GM21526 (cell line): ENCODE measurements at regions not wholly inside any gene's neighbourhood (a gene's known extent, or its start where the extent isn't known, plus 50 kb on each side); places are given as distances from the start of the nearest gene placed in this dataset.
A peak's percentile ranks its signal among the peaks of the same experiment; 100 is the strongest.

ENCODE experiments used
- ATAC-seq: cut with Tn5 transposase; IDR thresholded peaks from one replicate; pipeline ENCODE4 v1.9.1; 2021; ENCODE audit warnings: moderate library complexity; ENCODE audit not compliant: unreplicated experiment, low FRiP score

GRCh38 chr7:116083796-116084195 is 53.2 kb upstream of the TFEC start:
- no peak for ATAC-seq

- ATAC-seq: no peak
Measured at GRCh38 chr7:116086547-116087045, 56.0 kb upstream of the TFEC start.

DNA sequence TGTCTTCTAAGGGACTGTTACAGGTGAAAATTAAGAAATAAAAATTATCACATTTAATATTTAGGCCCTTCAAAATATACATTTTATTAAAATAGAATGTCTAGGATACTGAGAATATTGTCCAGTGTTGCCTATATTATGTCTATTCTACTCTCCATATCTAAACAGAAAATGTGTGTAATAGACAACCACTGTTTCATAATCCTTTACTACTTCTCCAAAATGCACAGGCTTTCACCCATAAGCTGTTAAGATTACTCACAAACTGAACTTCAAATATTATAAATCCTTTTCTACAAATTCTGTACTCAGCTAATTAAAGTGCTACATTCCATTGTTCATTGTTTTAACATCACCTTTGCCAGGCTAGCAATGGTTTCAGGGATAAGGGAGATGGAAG is 56.7 kb upstream of the TFEC start:
- ATAC-seq: no peak

- no peak for ATAC-seq
Measured at GRCh38 chr7:116087984-116088383, 57.4 kb upstream of the TFEC start.

DNA sequence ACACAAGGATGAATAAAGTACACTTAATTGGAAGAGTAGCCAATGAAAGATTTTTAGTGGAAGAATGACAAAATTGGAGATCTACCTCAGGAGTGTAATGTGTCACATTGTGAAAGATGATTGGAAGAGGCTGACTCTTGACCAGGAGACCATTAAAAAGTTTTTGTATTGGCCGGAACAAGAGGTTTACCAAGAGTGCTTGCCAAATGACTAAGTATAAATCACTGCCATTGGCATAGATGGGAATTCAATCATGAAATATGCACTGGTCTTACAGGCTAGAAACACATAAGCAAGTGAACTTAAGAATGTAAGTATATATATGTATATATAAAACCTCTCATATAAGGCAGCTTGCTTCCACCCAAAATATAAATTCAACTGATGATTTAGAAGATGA is 58.7 kb upstream of the TFEC start:
- ATAC-seq: no peak

GRCh38 chr7:116093516-116094301 is 63.1 kb upstream of the TFEC start:
- no peak for ATAC-seq

DNA sequence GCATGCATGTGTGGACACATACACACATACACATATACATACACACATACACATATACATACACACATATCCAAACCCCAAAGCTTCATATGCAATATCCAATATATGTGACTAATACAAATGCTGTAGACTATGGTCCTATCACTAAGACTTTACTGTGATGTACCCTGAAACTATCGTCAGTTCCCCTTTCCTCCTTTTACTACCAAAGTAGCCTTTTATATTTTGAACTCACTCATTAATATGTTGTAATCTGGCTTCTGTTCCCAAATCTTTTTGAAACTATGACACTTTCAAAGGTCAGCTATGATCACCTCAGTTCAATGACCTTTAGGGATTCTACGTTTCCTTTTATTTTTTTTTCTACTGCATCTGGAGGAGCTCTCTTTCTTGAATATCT is 64.8 kb upstream of the TFEC start:
- ATAC-seq: no peak

DNA sequence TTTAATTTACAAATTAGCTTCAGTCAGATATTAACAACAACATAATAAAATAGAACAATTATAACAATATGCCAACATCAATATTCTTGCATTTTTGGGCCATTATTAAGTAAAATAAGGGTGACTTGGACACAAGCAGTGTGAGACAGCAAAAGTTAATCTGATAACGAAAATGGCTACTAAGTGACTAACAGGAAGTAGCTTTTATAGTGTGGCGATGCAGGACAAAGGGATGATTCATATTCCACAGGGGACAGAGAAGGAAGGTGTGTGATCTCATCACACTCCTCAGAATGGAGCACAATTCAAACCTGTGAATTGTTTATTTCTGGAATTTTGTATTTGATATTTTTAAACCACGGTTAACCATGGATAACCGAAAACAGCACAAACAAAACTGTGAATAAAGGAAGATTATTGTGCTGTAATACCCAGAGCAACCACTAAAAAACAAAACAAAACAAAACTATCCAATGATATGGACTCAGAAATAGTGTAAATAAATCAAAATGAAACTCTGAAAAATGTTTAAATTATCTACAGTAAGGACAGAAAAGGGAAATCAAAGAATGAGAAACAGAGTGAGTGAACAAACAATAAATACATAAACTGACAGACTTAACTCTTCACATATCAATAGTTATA is 66.9 kb upstream of the TFEC start:
- no peak for ATAC-seq

- ATAC-seq: no peak
Measured at GRCh38 chr7:116098175-116098574, 67.6 kb upstream of the TFEC start.

GRCh38 chr7:116100626-116101025 is 70.1 kb upstream of the TFEC start:
- no peak for ATAC-seq

GRCh38 chr7:116101704-116102103 is 71.1 kb upstream of the TFEC start:
- ATAC-seq: no peak

DNA sequence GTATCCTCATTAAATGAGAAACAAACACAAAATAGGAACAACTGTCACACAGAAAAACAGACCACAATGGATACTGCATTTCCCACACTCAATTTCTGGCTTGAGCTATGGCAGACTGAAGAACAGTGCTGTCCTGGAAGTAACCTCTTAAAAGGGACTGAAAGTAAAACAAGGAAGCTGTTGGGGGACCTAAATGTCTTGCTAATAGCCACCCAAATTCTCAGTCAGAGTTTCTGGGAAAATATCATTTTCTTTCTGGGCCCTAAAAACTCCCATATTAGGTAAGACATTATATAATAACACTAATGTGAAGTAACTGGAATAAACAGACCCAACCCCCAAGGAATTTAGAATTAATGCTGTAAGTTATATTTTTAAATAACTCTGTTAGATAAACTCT is 80.9 kb upstream of the TFEC start:
- no peak for ATAC-seq

DNA sequence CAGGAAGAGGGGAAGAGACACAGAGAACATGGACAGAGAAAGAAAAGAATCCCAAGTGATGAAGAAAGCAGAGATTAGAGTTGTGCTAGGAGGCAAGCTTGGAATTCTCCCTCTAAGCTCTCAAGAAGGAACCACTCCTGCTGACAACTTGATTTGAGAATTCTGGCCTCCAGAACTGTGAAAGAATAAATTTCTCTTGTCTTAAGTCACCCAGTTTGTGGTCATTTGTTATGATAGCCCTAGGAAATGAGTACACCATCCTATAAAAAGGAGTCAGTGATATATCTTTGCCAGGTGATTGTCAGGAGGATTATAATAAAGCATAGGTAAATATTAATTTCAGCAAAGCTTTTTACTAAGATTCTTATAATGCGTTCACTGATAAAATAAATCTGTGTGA is 82.7 kb upstream of the TFEC start:
- no peak for ATAC-seq

DNA sequence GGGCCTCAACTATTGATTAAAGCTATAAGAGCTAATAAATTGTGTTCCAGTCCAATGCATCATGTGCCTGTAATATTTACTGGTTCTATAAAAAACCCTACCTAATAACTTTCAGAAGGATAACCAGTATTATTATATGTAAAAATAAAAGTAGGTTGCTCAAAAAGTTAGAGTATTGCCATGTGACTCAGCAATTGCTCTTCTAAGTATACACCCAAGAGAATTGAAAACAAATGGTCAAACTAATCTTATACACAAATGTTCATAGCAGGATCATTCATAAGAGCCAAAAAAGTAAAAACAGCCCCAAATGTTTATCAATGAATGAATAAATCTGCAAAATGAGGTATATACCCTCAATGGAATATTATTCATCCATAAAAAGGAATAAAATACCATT is 89.5 kb upstream of the TES start:
- ATAC-seq: no peak

DNA sequence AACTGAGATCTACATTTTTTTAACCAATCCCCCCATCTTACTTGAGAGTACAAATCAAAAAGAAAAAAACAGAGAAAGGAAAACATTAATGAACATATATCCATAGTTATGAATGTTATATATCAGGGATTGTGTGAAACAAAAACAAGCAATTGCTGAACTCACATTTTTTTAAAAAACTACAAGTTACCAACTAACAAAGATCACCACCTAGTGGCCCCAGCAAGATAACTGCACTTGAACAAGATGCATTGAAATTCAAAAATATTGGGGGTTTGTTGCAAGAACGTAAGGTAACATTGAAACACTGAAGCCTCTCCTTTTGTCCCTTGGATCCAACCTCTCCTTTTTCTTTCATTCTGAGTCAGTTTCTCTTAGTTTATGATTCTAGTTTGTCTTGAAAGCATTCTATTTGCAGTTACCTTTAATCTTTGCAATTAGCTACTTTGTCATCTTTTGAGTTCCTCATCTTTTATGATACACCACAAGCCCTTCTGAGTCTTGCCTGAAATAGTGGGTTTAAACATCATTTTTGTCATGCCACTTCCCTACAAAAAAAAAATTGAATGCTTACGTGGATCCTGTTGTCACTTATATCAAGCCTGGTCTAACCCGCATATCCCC is 87.3 kb upstream of the TES start:
- ATAC-seq: no peak

DNA sequence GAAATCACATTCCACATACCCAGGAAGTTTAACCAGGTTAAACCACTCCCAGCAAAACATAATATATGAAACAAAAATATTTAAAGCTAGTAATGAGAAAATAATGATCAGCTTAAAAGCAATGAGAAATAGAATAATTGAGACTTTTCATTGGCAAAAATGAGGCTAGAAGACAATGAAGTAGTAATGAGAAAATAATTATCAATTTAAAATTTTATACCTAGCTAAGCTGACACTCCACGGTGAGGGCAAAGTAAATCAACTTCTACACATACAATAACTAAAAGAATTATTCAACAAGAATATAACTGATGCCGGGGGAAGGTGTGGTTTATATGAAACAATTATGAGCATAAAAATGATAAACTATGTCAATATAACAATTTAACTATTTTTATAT is 82.2 kb upstream of the TES start:
- no peak for ATAC-seq

DNA sequence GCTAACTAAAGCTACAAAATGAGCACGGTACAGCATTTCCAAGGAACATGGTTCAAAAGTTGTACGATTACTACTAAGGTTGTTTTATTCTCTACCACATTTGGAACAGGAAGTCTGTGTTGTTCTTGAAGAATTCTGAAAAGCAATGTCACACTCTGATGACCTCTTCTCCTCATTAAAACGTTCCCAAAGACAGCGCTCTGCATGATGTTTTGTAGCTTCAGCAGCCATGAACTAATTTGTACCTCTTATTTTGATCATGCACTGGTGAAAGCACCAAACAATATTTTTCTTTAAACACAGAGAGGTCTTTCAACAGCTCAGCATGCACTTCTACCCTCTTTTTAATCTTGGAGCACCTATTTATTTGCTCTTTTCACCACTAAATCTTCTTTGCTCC is 75.0 kb upstream of the TES start:
- ATAC-seq: no peak

- ATAC-seq: peak; percentile 86
Measured at GRCh38 chr7:116138202-116138801, 72.0 kb upstream of the TES start.

DNA sequence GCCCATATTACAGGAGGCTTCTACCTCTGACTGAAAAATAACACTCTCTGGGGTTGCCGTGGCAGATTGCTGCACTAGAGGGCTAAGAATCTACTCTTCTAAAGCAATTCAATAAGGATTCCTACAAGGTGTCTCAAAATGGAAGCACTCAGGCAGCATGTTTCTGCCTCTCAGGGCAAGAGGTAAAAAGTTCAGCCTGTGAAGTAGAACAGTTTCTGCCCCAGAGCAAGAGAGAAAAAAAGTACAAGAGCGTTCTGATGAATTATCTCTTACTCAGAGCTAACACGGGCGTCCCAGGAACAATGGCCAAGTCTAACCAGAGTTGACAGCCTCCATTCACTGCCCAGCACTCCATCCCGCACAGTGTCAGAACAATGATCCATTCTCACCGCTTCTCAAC is 71.3 kb upstream of the TES start:
- ATAC-seq: no peak

DNA sequence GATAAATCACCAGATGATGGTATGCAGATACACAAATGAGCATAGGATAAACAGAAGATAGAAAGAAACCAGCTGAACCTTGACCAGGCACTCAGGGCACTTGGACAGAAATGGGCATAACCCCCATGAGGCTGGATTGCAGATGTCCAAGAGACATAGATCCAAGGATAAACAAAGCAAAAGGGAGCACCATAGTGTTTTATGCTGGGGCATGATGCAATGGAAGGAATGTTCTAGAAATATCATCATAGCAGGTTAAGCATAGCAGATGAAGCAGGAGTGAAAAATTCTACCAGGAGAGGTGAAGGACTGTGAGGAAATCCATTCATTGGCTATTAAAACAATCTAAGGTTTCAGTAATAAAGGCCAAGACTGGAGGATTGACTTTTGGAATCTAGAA is 70.5 kb upstream of the TES start:
- ATAC-seq: no peak

DNA sequence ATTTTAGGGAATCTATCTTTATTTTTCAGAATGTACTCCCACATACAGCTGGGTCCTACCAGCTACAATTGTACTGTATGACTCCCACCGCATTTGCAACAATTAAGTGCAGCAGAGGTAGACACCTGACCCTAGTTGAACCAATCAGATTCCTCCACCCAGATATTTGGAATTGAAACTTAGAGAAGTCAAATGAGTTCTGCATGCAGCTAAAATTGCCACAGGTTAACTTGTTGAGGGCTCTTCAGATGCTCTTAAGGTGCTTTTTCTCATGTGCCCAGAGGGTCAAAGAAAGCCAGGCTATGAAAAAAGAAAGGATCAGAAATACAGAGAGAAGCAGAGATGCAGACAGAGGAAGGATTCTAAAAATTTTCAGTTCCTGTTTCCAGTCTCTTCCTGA is 68.0 kb upstream of the TES start:
- ATAC-seq: no peak
